ENCODE measurements at regions not wholly inside any gene's neighbourhood (a gene's known extent, or its start where the extent isn't known, plus 50 kb on each side); places are given as distances from the start of the nearest gene placed in this dataset.
A peak's percentile ranks its signal among the peaks of the same experiment; 100 is the strongest.
"Not testable (repeated sequence)": the region's sequence is repeated elsewhere in the genome, so short reads cannot be mapped to it uniquely, and the experiment has no call there.

- peak in 1 of 5 experiments; percentile 53 for DNase-seq
Measured at GRCh38 chr1:143905214-143906179, 66.3 kb downstream of the FAM72C start.

- DNase-seq = not testable (repeated sequence)
Measured at GRCh38 chr1:143904622-143904979, 67.2 kb downstream of the FAM72C start.

GRCh38 chr1:143903899-143904621, 67.7 kb downstream of the FAM72C start:
- not testable (repeated sequence) for DNase-seq

GRCh38 chr1:143896377-143896776, 75.4 kb downstream of the FAM72C start:
- not testable (repeated sequence) for DNase-seq

GRCh38 chr1:143884932-143885574, 86.7 kb downstream of the FAM72C start:
- peak; percentile 45 to 63 (median 58) for DNase-seq

GRCh38 chr1:143884532-143884931, 87.3 kb downstream of the FAM72C start:
- DNase-seq = peak in 4 of 5 experiments; percentile 15 to 41 (median 23)

GRCh38 chr1:143879757-143880536, 91.8 kb downstream of the FAM72C start:
- not testable (repeated sequence) for DNase-seq

GRCh38 chr1:143875947-143876346, 95.8 kb downstream of the FAM72C start:
- not testable (repeated sequence) for DNase-seq

- DNase-seq = not testable (repeated sequence)
Measured at GRCh38 chr1:143874625-143875024, 97.2 kb downstream of the FAM72C start.

GRCh38 chr1:143873650-143874049, 98.1 kb downstream of the FAM72C start:
- DNase-seq = not testable (repeated sequence)

GRCh38 chr1:143870388-143870787, 101.4 kb downstream of the FAM72C start:
- DNase-seq = not testable (repeated sequence)

GRCh38 chr1:143867590-143868220, 104.1 kb downstream of the FAM72C start:
- peak in 1 of 5 experiments; percentile 1 for DNase-seq

- DNase-seq = not testable (repeated sequence)
Measured at GRCh38 chr1:143863901-143864520, 107.8 kb downstream of the FAM72C start.

- not testable (repeated sequence) for DNase-seq
Measured at GRCh38 chr1:143862722-143863121, 109.1 kb downstream of the FAM72C start.

GRCh38 chr1:143861306-143861705, 110.5 kb downstream of the FAM72C start:
- not testable (repeated sequence) for DNase-seq

- not testable (repeated sequence) for DNase-seq
Measured at GRCh38 chr1:143855867-143856266, 115.9 kb downstream of the FAM72C start.

GRCh38 chr1:143854069-143854468, 117.7 kb downstream of the FAM72C start:
- not testable (repeated sequence) for DNase-seq

GRCh38 chr1:143850637-143851036, 121.1 kb downstream of the FAM72C start:
- not testable (repeated sequence) for DNase-seq

- not testable (repeated sequence) for DNase-seq
Measured at GRCh38 chr1:143848859-143849258, 122.9 kb downstream of the FAM72C start.

GRCh38 chr1:143845193-143845592, 126.6 kb downstream of the FAM72C start:
- DNase-seq = not testable (repeated sequence)

GRCh38 chr1:143842058-143842457, 129.7 kb downstream of the FAM72C start:
- DNase-seq = not testable (repeated sequence)

Data from T-helper 2 cell (primary cell).